RPMI8226 (cell line): ENCODE measurements at regions not wholly inside any gene's neighbourhood (a gene's known extent, or its start where the extent isn't known, plus 50 kb on each side); places are given as distances from the start of the nearest gene placed in this dataset.

ENCODE experiments used
- DNase-seq: peaks from one replicate; pipeline ENCODE4 v3.0.0-alpha.2; 2015

DNA sequence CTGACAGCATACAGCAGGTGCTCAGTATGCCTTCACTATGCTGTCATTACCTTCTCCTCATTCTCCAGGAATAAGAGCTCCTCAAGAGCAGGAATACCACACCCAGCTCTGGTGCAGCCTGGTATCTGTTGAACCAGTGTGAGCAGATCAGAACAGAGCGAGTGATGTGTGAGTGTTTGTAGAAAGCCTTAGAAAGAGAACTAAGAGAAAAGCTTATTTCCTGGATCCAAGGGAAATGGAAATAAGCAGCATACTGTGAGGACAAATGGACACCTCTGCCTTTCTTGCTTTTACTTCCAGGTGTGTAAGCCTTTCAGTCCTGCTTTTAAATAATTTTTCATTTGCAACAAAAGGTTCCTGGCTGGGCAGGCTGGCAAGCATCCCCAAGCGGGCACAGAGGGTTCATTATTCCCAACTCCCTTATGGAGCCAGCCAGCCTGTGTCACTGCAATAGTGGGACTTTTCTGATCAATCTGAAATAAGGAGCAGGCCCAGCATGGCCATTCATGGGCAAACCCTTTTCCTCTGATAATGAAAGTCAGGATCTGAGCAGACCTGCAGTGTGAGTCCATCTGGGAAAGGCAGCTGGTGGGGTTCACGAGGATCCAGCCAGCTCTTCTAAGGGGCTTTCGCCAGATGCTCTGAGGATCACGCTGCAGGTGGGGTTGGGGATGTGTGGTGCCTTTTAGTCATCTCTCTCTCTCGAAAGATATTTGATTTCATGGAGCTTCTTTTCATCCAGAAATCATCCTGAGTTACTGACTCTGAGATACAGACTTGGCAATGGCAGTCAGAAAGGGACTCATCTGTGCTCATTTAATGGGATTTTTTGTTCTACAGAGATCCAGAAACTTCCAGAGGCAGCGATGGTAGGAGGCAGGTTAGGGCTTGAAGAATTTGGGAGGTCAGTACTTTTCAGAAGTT lies 594.9 kb upstream of the CFAP20DC start:
- no peak for DNase-seq

DNA sequence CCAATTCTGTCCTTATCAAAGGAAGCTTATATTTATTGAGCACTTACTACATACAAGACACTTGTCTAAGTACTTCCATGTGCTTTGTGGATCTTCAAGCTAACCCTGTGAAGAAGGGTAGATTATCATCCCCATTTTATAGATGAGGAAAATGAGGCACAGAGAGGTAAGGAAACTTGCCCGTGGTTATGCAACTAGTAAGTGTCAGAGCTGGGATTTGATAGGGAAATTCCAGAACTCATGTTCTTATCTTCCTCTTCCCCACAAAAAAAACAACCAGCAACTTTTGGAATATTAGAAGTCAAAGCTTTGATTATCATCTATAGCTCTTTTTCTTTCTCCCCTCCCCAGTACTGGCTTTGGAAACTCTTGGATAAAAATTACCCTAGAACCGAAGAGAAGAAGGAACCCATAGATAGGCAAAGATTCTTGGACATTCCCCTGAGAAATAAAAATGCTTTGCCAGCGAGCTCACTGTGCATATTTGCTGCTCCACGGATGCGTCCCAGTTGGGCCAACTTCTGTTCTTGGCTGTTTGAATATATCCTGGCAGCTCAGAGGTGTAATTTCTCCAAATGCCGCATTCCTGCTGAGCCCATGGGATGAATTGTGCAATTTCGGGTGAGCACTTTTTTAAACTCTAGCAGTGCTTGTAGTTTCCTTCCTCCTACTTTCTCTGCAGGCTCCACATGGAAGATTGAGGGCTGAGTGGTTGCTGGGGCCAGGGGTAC lies 591.5 kb upstream of the CFAP20DC start:
- no peak for DNase-seq

DNA sequence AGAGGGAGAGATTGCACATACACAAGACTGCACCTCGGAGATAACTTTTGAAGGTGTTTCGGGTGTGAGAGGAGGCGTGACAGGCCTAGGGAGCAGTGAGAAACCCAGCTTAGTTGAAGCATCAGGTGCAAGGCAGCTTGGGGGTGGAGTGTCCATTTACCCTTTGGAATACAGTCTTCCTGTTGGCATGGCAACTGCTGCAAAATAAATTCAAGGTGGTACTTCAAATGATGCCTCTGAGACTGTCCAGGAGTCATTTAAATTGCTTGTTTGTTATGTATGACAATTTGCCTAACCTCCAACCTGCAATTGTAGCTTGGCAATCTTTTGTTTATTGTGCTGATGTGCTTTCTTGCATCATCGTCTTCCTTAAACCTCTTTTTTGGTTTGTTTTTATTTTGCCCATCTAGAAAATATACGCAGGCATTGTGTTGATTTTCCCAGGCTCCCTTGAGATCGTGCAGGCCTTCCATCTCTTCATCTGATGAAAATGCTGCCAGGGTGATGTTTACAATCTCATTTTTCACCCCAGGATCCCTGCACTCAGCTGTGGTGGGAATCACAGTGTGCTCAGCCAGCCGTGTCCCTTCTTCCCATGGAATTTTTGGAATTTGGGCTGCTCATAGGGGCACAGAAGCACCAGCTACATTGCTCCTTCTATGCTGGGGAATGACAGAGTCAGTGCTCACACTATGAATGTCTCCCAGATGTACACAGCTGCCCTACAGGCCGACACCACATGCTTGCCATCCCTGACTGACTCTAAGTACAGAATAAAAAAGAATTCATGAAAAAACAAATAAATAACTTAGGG lies 583.1 kb upstream of the CFAP20DC start:
- DNase-seq = no peak

DNA sequence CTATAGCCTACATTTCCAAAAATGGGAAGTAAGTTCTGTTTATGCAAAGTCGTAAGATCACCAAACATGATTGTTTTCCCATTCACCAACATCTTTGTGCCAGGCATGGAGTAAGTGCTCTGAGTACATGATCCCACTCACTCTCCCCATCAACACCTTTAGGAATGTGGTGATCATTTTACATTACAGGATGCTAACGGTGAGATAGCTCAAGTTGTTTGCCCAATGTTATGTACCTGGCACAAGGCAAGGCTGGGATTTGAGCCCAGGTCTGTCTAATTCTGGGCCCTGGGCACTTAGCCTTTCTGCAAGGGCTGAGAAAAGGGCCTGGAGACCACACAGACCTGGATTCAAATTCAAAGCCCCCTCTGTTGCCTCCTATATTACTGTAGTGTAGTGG lies 581.7 kb upstream of the CFAP20DC start:
- no peak for DNase-seq

DNA sequence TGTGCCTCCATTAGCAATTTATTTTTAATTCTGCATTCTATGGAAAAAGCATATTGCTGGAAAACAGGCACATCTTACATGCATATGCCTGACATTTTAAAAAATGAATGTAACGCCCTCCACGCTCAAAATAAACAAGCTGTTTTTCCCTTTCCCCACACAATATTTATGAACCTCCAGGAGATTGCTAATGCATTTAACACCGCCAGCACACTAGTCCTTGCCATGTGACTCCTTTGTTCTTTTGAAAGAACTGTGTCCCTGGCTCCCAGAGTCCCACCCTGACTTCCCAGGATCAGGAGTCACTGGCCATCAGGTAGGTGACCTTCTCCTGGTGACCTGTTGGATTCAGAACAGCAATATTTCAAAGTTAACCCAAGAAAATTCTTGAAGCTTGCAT lies 571.2 kb upstream of the CFAP20DC start:
- no peak for DNase-seq

DNA sequence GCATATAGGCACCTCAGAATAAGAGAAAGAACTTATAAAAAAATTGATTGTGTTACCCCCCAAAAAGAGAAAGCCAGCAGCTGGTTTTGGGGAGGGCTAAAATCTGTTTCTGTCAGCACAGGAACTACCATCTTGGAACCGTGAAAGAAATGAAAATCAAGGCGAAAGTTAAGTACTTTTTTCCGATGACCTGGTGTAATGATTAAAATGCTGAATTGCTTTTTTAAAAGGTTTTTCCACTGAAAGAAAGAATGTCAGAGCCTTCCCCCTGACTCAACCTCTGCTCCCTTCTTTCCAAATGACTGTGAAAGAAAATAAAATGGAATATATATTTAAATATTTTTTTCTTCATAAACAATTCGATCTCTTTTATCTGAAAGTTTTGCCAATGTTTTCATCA lies 570.5 kb upstream of the CFAP20DC start:
- no peak for DNase-seq

DNA sequence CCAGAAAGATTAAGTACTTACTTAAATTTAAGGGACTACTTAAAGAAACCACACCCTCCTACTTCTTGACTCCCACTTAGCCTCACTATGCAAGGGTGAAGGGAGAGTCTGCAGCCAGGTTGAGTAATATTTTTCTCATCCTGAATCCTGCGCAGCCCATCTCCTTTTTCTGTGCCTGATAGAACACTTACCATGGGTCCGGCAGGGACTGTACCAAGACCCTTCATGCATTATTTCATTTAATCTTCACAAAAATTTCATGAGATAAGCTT lies 562.6 kb upstream of the CFAP20DC start:
- no peak for DNase-seq

DNA sequence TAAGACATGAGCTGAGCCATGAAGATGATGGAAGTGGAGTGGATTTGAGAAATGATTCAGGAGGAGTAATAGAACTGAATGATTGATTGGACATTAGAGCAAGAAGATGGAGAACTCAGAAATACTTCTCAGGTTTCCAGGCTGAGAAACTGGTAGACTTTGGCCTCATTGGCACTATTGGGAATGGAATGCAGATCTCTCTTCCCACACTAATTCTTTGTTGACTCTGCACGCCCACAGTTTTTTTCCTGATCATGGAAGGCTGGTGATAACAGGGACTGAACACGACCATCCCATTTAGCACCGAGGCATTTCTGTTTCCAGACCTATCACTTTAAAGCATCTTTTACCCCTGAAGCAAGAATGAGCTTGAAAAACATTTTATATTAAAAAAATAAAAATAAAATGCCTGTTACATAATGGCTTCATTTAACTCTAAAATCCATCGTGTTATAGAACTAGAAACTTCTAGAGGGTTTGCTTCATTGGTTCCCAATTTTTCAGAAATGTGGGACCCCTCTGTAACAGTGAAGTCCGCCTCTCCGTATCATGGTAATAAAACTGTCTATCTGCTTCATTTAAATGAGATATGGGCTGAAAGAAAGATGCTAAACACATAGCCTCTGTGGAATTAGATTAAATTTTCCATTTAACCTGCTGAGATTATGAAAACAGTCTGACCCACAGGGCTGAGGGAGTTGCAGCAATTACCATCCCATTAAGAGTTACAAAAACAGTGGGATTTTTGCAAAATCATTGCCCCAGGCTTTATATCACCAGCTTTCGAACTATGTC lies 562.0 kb upstream of the CFAP20DC start:
- no peak for DNase-seq

DNA sequence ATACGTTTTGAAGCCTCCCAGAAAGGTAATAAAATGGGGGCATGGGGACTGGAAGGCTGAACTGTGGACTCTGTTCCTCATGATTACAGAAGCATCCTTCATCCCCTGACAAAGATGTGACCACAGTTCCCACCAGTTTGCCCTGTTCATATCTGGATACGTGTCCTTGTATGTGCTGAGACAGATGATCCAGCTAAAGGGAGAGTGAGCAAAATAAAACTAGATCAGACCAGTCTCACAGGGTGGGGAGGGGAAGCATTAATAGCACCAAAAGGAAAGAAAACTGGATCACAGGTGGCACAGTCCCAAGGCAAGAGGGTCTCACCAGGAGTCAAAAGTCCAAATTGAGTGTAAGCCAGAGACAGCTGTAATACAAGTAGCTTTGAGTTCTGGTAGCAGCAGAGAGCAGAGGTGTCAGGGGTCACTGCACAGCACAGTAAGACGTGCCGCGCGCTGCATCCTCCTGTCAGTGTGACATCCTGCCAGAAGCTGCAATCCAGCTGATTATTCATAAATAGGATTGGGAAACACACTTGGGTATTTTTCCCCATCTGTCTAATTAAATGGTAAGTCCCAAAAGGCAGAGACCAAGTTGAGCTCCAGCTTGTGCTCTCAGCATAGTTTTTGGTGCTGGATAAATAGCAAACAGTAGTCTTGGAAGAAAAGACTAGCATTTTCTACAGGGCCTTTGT lies 560.0 kb upstream of the CFAP20DC start:
- DNase-seq = no peak

DNA sequence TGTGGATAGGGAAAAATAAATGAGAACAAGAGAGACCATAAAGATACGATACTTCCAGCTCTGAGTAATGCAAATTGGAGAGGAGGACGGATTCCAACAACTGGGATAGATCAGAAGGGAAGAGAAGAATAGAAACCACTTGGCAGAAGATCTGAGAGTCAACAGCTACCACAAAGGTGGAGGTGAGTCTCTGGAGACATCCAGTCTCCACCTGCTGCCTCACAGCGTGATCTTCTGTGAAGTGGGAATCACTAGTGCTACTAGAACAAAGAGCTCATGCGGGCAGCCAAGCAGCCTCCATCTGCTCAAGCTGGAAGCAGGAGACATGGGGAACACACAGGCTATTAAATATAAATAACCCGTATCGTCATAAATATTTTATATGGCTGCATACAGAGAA lies 558.5 kb upstream of the CFAP20DC start:
- no peak for DNase-seq

DNA sequence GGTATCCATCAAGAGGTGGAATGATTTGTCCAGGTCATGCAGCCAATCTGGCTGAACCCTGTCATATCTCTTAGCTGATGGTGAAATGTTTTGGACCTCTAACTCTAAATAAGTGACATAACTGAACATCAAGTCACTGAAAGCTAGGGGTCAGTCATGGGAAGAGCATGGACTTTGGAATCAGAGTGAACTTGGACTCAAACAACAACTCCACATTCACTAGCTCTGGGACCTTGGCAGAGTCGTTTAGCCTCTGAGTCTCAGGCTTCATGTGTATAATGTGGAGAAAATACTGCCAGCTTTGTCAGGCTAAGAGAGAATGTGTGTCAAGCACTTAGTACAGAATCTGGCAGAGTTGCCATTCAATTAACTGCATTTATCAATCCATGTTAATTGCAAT lies 557.8 kb upstream of the CFAP20DC start:
- no peak for DNase-seq

DNA sequence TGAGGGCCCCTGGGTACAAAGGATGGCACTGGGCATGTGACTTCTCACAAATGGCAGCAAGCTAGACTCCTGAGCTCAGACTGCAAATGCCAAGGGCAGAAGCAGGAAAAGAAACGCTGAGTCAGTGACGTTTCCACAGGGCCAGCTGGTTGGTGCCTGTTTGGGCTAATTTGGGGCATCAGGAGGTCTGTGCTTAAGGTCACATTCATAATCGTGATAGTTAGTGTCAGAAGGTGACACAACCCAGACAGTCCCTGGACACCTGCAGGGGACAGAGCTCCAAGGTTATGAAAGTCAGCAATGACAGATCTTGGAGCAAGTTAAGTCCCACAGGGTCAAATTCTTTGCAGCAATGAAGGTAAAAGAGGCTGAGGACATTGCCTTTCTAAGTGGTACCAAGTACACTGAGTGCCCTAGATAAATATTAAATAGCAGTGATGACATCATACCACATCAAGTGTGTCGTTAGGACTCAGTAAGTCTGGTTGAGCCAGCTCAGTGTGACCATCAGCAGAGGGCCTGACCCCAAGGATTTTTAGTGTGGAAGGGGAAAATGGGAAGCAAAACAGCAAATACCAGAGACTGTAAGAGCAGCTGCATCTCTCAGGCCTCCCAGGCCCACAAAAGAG lies 556.9 kb upstream of the CFAP20DC start:
- no peak for DNase-seq

DNA sequence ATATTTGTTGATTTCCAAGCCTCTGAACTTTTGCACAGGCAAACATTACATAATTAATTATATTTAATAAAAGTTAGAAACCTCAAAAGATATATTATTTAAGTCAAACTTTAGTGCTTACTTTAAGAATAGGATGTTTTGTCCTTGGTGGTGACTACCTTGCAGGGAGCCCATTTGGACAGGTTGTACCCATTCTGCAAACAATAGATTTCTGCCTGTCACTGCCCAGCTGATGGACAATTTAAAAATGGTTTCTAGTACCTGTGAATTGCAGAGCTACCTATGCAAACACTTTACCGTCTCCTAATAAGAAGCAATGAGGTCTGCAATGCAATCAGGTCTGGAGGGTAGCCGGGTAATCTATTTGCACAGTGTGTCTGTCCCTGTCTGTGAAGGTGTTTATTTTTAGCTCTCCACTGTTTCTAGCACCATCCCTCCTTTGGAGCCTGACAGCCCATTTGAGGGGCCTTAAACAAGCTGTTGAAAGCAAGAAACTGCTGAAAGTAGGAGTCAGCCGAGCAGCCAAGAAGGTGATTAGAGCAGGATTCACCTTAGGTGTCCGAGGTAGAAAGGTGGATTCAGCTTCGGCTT lies 556.2 kb upstream of the CFAP20DC start:
- no peak for DNase-seq

DNA sequence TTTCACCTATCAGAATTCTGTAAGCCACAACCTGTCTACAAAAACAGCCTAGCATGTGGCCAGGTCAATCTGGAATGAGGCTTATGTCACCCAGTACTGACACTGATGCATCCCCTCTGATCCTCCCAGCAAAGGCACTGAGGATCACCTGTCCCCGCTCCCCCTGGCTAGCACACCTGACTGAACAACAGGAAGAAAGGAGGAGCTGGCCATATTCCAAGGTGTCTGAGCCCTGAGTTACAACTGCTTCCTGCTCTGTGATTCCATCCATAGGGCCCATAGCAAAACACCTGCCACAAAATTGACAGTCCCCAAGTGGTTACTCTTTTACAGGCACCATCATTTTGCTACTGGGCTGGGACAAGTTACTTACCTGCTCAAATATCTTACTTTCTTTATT lies 555.5 kb upstream of the CFAP20DC start:
- DNase-seq = no peak

DNA sequence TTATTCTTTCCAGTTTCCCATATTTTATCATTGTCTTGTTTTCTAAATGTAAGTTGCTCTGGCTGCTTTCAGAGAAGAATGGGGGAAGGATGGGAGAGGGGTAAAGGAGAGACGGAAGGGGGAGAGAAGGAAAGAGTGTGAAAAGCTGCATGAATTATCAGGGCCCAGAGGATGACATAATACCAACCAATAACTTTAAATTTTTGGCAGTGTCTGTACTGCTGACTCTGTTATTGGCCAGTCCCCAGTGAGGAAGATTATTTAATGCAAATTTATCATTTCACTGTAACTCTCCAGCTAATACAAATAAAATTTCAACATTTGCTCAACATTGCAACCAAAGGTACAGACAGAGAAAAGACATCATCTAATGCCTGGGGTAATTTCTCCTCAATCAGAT lies 551.7 kb upstream of the CFAP20DC start:
- DNase-seq = no peak

DNA sequence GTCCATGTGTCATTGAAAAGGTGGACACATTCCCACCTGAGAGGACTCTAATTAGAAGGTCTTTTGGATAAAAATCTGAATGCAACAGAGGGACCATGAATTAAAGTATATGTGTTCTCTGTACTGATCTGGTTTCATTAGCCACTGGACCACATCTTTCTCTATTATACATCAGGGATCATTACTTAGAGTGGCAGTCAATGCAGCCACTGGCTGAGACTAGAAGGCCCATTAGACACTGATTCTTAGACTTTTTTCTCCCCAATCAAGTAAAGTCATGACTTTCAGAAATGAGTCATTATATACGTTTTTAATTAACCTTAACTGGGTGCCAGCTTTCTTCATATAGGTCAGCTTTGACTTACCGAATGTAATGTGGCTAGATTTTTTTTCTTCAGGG lies 550.8 kb upstream of the CFAP20DC start:
- DNase-seq = no peak

DNA sequence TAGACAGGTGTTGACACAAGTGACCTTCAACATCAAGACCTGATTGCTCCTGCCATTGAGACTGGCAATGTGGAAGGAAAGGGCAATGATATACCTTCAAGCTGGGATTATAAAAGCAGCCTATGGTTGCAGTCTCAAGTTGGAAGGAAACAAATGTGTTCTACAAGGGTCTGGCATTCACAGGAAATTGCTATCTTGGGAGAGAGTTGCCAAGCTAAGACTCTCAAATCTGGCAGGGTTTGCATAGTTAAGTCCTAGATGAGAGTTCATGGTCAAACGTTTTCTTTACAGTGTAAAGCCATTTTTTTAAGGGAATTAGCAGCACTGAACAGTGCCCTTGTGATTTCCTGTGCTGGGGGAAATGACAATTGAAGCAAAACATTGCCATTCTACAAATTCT lies 546.9 kb upstream of the CFAP20DC start:
- no peak for DNase-seq

DNA sequence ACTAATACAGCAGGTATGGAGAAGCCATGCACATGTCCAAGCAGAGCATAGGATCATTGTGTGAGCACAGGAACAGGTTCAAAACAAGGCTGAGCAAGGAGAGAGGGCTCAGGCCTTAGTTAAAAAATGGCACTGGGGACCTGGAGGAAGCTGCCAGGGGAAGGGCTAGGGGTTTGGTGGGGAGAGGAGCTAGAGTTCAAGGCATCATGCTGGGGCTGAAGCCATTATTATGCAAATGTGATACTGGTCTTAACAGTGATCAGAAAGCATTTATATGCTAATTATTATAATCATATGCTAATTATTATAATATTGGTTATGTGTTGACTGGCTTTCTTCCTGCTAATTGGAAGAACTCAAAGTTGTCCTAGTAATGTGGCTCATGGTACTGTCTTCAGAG lies 546.0 kb upstream of the CFAP20DC start:
- no peak for DNase-seq

DNA sequence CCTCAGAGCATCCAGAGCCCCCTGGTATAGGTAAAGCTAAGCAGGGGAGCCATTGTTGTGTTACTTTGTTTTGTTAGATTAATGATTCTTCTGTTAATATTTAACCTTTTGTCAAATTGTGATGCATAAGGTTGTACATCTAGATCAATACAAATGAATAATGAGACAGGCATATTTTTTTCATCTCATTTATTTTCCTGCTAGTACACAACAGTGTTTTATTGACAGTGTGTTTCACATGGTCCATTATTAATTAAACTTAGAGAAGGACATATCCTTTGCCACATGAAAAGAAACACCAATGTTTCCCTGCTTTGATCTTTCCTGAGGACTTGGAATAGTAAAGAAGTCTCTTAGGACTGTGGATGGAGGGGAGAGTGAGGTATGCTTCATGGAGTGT lies 543.6 kb upstream of the CFAP20DC start:
- DNase-seq = no peak

DNA sequence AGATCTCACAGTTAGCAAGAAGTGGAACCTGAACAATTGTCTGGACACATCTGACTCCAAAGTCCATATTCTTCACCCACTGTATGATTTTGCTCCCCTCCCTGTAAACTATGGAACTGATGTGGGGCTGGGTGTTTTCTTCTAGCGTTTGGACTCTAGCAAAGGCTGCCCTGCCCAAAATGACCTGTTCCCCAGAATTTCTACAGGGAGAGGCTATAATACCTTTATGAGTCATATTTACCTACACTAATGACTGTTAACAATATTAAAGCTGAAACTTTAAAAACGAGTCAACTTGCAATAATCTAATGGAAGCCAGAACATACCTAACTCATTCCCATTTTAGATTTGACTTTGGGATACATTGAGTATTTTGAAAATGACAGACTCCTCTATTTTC lies 531.2 kb upstream of the CFAP20DC start:
- DNase-seq = no peak

DNA sequence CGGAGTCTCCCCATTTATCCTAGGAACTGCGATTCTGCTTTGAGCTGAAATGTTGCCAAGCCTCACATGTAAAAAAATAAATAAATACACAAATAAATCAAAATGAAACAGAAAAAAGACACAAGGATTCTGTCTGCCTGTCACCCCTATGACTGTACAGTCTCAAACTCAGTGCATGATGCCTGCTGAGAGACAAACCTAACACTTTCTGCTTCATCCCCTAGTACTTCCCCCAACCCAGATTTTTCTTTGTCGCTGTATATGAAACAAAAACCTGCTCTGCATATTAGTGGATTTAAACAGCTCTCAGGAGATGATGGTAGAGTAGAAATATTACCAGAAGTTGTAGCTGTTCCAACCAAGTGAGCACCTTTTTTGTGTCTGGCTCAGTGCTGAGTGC lies 530.7 kb upstream of the CFAP20DC start:
- no peak for DNase-seq
